HEK293T (cell line): ENCODE measurements at regions not wholly inside any gene's neighbourhood (a gene's known extent, or its start where the extent isn't known, plus 50 kb on each side); places are given as distances from the start of the nearest gene placed in this dataset.

Experiments used
- ARNT ChIP-seq: fragments of 450-650 bp; IDR thresholded peaks from 2 replicates; pipeline ENCODE4 v1.6.1; 2017; ENCODE audit warnings: mild to moderate bottlenecking
- BHLHE40 ChIP-seq: fragments of 450-650 bp; IDR thresholded peaks from 2 replicates; pipeline ENCODE4 v1.6.1; 2016; ENCODE audit warnings: mild to moderate bottlenecking, moderate library complexity, borderline replicate concordance
- CTBP1 ChIP-seq: fragments of 450-650 bp; IDR thresholded peaks from 2 replicates; pipeline ENCODE4 v1.6.1; 2016; ENCODE audit warnings: borderline replicate concordance
- FOXM1 ChIP-seq: fragments of 450-650 bp; IDR thresholded peaks from 2 replicates; pipeline ENCODE4 v1.6.1; 2017; ENCODE audit warnings: mild to moderate bottlenecking, borderline replicate concordance
- LEF1 ChIP-seq: fragments of 450-650 bp; IDR thresholded peaks from 2 replicates; pipeline ENCODE4 v1.6.1; 2017; ENCODE audit warnings: mild to moderate bottlenecking, borderline replicate concordance
- NFRKB ChIP-seq: fragments of 450-650 bp; IDR thresholded peaks from 2 replicates; pipeline ENCODE4 v1.6.1; 2016; ENCODE audit warnings: mild to moderate bottlenecking, moderate library complexity
- PKNOX1 ChIP-seq: fragments of 450-650 bp; IDR thresholded peaks from 2 replicates; pipeline ENCODE4 v1.6.1; 2016
- SP1 ChIP-seq: fragments of 450-650 bp; IDR thresholded peaks from 2 replicates; pipeline ENCODE4 v1.6.1; 2017

- TF ChIP-seq SP1 (no peak), LEF1 (no peak), PKNOX1 (no peak), FOXM1 (no peak), ARNT (no peak), NFRKB (no peak), BHLHE40 (no peak), CTBP1 (no peak)
These were observed 114.3 kb upstream of the ZFP64 start for GRCh38 chr20:52305858-52306257.
